GM19240 (cell line): ENCODE measurements at regions not wholly inside any gene's neighbourhood (a gene's known extent, or its start where the extent isn't known, plus 50 kb on each side); places are given as distances from the start of the nearest gene placed in this dataset.

Experiments
- DNase-seq: peaks from one replicate; pipeline ENCODE4 v3.0.0; 2011; ENCODE audit warnings: low spot score; ENCODE audit not compliant: insufficient read length

DNA sequence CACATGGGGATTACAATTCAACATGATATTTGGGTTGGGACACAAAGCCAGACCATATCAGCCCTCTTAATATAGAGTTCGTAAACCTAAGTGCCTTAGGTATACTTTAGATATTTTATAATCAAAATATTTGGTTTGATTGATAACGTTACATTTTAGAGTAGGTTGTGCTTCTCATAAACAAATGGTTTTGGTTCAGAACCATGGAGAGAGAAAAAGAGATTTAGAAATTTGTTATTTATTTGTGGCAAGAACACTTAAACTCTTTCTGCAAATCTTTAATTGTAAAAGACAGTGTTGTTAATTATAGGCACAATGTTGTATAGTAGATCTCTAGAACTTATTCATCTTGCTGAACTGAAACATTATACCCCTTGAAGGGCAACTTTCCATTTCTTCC lies 298.8 kb downstream of the TENT4A start:
- no peak for DNase-seq

DNA sequence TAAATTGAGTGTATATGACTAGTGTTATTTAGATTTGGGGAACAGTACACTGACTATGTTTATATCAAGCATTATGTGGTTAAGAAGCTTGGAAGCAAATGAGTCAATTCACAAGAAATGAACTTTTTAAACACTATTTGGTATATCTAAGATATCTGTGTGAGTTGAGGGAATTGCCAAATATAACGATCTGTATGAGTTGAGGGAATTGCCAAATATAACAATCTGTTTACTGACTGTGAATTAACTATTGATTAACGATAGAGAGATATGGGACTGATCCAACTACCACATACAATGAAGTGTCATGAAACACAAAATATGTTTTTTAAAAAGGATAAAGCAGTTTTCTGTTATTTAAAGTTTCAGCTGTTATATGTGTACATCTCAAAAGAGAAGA lies 301.4 kb downstream of the TENT4A start:
- no peak for DNase-seq

DNA sequence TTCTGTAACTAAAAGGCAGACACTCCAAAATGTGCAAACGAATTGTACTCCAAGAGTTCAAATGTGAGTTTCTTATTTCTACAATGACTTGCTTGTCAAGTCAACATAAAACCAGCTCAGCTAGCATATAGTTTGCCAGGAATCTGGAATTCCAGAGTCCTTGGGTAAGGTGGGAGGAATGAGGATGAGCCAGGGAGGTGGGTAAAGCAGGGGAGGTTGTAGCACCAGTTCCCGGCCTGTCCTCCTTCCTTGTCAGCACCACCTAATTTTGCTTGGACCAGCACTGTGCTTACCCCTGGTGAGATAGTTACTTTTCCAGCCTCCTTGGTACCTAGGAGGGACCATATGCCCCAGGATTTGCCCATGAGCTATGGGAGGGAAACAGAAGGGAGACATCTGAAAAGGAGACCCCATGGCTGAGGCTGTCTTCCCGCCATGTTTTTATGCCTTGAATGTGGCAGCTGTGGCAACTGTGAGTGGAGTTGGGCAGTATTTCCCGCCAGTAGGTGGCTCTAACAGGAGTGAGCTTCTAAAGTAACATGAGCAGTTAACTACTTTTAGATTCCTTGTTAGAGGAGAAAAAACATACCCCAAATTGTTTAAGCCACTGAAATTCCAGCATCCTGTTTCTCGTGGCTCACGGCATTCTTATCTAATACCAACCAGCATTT lies 302.5 kb downstream of the TENT4A start:
- DNase-seq, result no peak

DNA sequence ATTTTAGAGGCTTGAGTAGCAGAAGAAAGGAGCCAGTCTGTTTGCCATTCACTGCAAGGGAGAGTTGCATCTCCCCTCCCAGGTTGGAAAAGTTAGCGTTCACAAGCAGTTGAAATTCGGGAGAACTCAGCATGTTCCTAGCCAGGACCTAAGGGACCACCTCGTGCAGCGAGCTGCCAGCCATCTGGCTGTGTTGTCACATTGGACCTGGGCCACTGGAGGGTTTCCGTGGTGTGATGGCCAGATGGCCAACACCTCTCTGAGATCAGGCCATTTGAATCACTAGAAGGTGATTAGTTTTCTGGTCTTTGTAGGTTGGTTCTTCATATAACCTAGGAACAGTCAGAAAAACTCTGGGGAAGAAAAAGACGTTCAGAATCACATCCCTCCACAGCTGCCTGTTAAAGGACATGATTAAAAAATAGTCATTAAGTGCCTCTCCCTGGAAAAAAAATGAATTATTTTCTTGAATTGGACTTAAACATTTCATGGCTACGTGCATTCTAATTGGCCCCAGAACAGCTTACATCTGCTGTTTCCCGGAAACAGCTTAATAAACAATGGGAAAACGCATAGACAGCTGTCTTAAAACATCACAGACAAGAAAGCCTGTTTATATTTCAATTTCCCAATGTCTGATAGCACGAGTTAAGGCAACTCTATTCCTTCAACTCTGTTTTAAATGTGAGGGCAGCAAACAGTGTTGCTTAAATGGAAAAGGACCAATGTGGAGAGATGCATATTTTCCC lies 303.9 kb downstream of the TENT4A start:
- DNase-seq, result no peak

DNA sequence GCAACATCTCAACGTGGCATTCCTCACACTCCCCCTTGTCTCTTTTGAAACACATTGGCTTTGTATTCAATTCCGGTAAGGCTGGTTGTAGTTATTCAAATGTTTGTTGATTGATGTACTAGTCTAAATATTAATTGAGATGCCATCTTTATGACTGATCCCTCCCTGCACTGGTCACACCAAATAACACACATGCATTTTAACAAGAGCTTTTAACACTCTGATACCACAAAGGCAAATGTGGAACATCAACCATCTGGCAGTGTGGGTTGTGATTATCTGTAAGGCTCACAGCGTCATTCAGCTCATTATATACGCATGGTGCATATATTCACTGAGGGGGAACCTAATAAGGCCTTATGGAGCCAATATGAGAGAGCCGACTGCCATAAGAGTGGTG lies 305.0 kb downstream of the TENT4A start:
- DNase-seq, result no peak

DNA sequence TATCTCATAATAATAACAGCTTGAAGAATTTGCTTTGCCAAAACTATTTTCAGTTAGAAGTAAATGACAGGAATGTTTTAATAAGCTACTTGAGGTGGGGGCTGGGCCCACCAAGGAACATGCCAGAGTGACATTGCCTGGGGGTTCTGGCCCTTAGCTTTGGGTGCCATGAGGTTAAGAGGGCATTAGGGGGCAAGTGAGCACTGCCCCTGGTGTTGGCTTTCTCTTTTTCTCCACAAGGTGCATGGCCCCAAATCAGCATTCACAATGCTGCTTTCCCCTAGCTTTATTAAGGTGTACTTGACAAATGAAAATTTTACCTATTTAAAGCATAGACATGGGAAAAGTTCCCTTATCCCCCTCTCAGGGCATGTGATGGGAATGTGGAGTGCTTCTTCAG lies 305.4 kb downstream of the TENT4A start:
- DNase-seq, result no peak

DNA sequence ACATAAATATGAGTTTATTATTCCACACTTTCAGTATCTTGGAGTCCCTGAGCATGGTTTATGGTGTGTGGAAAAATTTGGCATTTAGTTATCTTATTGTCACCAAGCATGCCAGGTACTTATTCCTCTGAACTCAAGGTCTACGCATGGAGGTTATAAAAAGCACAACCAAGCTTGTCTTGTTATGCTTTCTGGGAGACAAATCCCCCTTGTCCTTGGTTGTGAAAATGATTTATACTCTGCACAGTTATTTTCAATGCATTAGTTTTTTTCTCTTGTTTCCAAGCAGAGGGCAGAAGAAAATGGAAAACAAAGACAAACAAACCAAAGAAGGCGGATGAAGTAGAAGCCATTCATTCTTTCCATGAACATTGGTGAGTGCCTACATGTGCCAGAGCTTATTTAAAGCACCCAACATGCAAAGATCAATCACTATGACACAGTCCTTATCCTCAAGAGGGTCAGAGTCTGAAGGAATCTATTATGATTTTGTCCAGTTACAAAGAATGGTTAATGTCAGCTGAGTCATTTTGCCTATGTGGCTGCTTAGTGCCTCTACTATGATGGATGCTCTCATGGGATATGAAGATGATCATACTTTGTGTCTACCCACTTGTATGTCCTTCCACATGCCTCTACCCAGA lies 323.1 kb downstream of the TENT4A start:
- DNase-seq, result no peak

DNA sequence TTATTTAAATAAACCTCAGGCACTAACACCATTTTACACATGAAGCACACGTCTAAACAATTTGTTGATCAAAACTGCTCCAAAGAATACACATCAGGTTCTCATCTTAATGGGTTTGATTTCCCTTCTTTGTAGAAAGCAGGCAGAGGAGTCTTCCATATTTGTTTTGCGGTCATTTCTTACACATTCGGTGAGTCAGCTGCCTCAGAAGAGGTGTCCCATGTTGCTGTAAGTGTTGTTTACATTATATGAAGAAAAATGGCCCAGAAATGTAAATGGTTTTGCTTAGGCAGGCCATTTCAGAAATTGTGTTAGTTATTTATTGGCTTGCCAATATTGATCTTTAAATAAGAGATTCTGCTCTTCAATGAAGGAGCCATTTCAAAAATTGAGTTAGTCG lies 325.8 kb downstream of the TENT4A start:
- no peak for DNase-seq

DNA sequence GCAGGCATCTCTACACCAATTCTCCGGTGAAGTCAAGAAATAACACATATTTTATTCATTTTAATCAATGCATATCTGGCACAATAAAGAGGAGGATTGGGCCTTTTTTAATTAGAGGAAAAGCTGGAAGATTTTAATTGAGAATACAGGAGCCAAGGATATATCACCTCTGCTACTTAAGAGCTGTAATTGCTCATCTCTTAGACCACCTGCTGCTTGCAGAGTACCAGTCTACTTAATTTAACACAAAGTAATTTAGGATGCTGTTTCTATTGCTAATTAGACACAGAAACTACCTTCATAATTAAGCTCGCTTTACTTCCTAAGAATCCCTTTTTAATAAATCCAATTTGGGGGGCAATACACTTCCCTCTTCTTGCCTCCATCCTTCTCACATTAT lies 326.9 kb downstream of the TENT4A start:
- DNase-seq, result no peak

DNA sequence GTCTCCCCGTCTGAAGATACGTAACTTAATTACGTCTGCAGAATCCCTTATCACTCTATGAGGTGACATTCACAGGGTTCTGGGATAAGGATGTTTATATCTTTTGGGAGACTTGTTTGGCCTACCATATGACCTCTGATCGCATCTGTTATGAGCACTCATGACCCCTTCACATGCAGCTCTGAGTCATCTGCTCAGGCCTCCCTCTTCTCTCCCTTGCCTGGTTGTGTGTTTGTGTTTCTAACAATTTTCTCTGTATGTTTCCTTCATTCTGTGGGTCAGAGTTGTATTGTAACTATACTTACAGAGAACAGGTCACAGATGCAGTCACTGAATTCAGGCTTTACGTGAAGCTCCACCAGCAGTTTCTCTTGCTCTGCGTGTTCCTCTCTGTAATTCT lies 330.6 kb downstream of the TENT4A start:
- DNase-seq, result no peak

DNA sequence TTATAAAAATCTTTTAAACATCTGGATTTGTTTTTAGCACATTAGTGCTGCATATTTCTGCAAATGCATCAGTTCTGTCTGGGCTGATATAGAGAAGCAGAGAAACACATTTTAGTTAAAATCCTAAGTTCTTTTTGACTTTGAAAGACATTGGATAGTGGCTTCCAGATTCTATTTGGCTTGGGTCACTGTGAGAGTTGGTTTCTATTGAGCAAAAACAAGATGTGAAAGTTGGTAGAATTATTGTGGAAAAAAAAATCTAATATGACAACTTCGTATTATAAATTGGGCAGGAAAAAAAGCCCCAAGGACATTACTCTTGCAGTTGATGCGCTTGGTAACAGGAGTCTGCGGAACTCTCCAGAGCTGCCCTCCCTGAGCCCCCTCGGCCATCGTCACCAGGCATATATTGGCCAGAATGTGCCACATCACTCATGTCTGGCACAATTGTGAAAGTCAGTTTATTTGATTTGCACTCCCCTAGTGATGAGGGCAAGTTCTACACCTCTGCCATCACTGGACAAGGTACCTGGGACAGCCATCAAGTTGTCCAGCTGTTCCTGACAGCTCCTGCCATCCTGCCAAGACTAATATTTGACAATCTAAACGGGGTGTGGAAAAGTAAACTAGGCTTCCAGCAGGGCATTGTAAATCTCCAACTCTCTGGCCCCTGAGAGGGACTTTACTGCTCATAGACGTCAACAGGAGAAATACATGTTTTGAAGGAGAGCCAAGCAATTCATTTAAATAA lies 334.5 kb downstream of the TENT4A start:
- DNase-seq, result no peak

DNA sequence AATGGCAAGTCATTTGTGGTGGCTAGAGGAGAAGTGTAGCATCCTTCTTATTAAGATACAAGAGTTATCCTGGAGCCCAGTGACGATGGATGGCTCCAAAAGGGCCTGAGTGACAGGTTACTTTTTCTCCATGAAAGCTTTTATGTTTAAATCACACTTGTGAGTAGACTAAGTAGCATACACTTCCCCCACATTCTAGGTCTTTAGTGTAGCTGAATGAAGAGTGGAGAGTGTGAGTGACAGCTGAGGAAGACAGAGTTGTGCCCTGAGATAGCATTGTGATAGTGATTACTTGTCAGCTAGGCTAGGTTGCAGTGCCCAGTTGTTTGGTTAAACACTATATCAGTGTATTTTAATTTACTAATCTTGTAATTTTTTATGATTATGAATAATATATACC lies 337.8 kb downstream of the TENT4A start:
- no peak for DNase-seq

DNA sequence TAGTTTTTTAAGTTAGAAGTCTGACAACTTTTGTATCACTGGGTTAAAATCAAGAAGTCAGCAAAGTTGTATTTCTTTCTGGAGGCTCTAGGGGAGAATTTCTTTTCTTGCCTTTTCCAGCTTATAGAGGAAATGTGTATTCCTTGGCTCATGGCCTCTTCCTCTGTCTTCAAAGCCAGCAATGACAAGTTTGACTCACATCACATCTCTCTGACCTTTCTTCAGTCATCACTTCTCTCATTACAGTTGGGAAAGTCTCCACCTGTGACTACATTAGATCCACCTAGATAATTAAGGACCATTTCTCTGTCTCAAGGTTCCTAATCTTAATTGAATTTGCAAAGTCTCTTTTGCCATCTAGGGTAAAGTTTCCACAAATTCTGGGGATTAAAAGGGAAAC lies 339.9 kb downstream of the TENT4A start:
- DNase-seq, result no peak

DNA sequence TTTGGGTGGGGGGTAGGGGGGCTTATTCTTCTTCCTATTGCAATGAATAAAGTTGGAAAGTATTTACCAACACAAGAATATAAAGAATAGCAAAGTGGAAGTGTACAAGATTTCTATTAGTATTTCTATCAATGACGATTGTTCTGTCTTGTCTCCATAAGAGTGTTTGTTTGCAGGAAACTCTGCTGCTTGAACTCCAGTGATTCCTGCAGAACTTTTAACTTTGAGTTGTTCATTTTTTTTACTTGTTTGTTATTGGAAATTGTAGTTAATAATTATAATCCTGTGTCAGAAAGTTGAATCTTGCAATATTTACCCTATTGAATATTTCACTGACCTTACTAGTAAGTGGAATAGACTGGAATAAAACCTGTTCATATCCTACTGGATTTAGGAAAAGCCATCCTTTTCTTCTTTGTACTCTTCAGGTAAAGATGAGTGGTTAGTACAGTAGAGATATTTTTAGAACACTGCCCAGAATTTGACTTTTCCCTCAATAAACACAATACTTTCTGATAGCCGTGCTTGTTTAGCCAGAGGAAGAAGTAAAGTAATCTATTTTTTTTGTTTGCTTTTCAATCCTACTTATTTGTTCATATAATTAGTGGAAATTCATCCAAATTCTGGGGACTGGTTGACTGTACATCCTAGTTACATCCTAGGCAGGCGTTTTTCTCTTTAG lies 340.4 kb downstream of the TENT4A start:
- no peak for DNase-seq

DNA sequence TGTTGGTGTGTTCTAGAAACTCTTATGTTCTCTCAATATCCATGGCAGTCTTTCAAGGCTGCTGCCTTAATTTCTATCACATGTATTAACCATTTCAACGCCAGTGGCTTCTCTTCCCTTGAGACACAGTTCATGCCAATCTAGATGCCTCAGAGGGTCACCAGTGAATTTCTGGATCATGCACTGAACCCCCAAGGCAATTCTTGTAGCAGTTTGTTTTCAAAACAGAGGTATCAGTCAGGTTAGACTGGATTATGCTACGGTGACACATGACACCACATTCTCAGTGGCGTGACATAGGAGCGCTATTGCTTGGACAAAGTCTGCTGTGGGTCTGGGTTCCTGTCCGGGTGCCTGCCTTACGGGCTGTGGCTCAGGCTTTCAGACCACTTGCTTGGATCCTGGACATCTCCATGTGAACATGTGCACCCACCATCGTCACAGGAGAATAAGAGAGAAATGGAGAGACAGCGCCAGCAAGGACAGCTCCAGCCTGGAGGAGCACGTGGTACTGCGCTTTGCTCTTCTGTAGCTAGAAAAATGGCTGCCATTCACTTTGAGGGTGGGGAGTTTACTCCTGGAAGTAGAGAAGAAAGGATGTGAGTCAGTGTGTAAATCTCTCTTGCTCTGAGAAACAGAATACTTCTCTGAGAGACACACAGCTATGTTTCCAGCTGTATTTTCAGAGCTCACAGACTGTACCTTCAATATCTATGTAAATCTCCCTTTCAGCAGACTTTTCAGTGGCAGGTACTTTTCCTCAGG lies 329.3 kb upstream of the ADCY2 start:
- DNase-seq, result no peak

DNA sequence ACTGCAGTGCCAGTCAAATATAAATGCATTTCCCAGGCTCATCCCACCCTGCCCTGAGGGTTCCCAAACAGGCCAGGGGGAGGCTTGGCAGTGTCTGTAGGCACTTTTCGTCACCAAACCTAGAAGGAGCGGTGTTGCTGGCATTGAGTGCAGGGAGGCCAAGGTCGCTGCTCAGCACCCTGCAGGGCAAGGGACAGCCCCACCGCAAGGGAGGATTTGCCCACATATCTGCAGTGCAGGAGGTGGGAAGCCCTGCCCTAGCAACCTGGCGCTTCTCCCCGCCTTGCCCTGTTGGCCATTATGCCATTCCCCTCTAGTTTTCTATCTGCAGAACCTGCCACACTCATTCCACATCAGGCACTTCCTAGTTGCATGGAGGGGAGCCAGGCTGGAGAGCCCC lies 327.8 kb upstream of the ADCY2 start:
- no peak for DNase-seq

DNA sequence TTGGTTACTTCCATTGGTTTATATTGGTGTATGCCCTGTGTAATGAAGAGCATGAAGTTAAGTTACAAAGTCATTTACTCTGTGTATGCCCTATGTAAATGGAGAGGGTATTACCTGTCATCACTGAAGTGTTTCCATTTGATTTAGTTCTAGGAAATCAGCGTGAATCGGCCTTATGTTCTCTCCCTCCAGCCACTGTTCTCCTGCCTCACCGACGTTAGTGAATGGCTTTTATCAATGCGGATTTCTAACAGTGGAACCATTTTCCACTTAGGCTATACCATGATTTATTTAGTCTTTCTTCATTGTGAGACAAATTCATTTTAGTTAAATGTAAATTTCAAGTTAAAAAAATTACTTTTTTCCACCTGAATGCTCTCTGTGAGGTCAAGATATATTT lies 327.0 kb upstream of the ADCY2 start:
- DNase-seq, result no peak

DNA sequence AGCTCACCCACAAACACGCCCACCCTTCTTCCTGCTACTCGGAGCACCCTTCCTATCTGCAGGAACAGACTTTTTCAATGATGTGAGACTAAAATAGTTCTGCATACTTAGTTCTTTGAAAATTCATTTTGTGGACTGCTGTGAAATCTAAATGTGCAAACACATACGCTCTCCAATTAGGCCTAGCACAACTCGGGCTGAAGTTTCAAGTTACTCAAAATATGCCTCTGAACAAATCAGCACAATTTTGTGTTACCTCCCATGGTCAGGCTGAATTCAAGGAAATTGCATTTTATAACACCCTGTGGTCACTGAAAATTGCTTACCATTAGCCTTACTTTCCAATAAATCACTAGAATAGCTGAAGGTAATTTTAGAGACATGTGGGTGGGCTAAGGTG lies 323.8 kb upstream of the ADCY2 start:
- DNase-seq, result no peak

DNA sequence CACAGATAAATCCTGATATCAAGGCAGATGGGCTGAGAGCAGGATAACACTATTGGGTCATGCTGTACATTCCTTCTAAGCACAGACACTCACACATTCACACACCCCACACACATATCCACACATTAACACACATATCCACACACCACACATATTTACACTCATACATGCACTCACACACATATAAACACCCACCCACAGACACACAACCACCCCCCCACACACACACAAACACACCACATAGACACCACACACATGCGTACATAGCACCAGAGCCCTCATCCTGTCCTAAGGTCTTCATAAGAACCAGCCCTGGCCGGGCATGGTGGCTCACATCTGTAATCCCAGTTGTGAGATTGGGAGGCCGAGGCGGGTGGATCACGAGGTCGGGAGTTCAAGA lies 322.3 kb upstream of the ADCY2 start:
- no peak for DNase-seq

DNA sequence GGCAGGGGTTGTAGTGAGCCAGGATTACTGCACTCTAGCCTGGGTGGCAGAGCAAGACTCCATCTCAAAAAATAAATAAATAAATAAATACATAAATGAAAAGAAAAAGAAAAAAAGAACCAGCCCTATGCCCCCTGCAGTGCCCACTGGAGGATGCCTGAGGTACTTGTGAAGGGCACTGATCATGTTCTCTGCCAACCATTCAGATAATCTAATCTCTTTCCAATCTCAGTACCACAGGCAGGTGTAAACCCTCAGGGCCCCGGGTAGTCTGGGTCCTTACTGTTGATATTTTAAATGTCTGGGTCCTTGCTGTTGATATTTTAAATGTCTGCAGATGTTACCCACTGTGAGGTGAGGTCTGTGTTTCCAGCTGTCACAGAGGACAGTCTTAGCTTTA lies 321.8 kb upstream of the ADCY2 start:
- DNase-seq, result no peak

DNA sequence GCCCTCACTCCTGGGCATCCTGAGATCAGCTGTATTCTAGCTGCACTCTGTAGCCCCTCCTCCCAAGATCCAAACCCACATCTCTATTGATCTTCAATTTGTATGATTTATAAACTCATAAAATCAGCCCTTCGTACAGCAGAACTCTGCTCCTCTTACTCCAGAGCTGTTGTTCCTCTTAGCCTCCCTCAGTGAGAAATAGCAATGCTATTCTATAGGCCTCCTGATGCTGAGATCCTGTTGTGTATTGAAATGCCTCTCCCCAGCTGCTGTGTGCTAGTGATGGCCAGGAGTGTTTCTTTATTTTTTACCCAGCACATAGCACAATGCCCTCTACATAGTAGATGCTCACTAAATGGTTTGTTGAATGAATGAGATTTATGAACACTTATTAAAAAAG lies 320.5 kb upstream of the ADCY2 start:
- no peak for DNase-seq
